HepG2 (cell line): ENCODE measurements at regions not wholly inside any gene's neighbourhood (a gene's known extent, or its start where the extent isn't known, plus 50 kb on each side); places are given as distances from the start of the nearest gene placed in this dataset.

Source experiments
- ATAC-seq: fragments of 200-7000 bp; cut with Tn5 transposase; 3 replicates; pipeline ENCODE4 v1.9.1; 2020; ENCODE audit warnings: mild to moderate bottlenecking, moderate library complexity
- BruUV-seq: library from RNA; stranded (reverse); fragments of 400-500 nt; replicated peaks from 2 replicates; lab custom pipeline; 2021; lab: Mats Ljungman, UMichigan
- CTCF ChIA-PET: fragments of 300-600 bp; formaldehyde crosslinking; extraction: SDS; loops from one replicate; lab custom pipeline; 2021; ENCODE audit warnings: low total read pairs, inconsistent platforms, low intra/inter-chr PET ratio; lab: Yijun Ruan, JAX
- POLR2A ChIA-PET: fragments of 350-600 bp; sonication (Branson Sonifier 250); formaldehyde crosslinking; loops from one replicate; lab custom pipeline; 2020; ENCODE audit warnings: antibody characterized with exemption, inconsistent platforms; lab: Yijun Ruan, JAX
- DNase-seq: peaks from one replicate; pipeline ENCODE4 v3.0.0-alpha.2; 2015; ENCODE audit warnings: low spot score
- FAIRE-seq: peaks from 3 replicates; lab custom pipeline; 2011; peaks lifted over from hg19 to GRCh38; lab: Jason Lieb, UNC
- H2AFZ ChIP-seq: one replicate; pipeline ENCODE4 v1.6.1; 2011; ENCODE audit warnings: low read length, inconsistent platforms
- H3K27ac ChIP-seq: fragments of 300-600 bp; 3 replicates; pipeline ENCODE4 v1.8.0; 2011; ENCODE audit warnings: mixed run types, mild to moderate bottlenecking, mixed read lengths, low read length, inconsistent platforms; ENCODE audit not compliant: insufficient read depth; ENCODE audit errors: extremely low read length
- H3K27me3 ChIP-seq, 2 experiments: fragments of 200-600 bp in 1 of 2; 2 replicates in 1 of 2; 3 replicates in 1 of 2; pipeline versions ENCODE4 v1.6.0 to v1.8.0; 2011; ENCODE audit warnings: low read length in 2 of 2, mild to moderate bottlenecking in 2 of 2, moderate library complexity in 2 of 2, inconsistent platforms in 1 of 2; ENCODE audit not compliant: insufficient read depth in 2 of 2, control insufficient read depth in 1 of 2
- H3K36me3 ChIP-seq, 2 experiments: fragments of 200-600 bp in 1 of 2; replicated peaks in 1 of 2; 2 replicates in 1 of 2; 3 replicates in 1 of 2; pipeline versions ENCODE4 v1.5.1 to v1.8.0; 2011; ENCODE audit warnings: low read length in 2 of 2, inconsistent platforms in 1 of 2; ENCODE audit not compliant: insufficient read depth in 2 of 2, control insufficient read depth in 1 of 2
- H3K4me1 ChIP-seq: 2 replicates; pipeline ENCODE4 v1.5.1; 2012; ENCODE audit warnings: low read length, inconsistent platforms; ENCODE audit not compliant: insufficient read depth
- H3K4me2 ChIP-seq: 2 replicates; pipeline ENCODE4 v1.6.0; 2011; ENCODE audit warnings: low read depth, low read length, inconsistent platforms
- H3K4me3 ChIP-seq, 3 experiments: fragments of 200-600 bp in 1 of 3; sonication (generic), shearing (Covaris generic) in 1 of 3; replicated peaks in 1 of 3; 2 replicates each; pipeline ENCODE4 v1.5.1; 2011 to 2016; ENCODE audit warnings: low read length in 3 of 3, inconsistent platforms in 2 of 3, low read depth in 2 of 3, mild to moderate bottlenecking in 2 of 3, control low read depth in 1 of 3, mixed read lengths in 1 of 3; ENCODE audit not compliant: insufficient read depth in 1 of 3
- H3K79me2 ChIP-seq: one replicate; pipeline ENCODE4 v1.6.1; 2011; ENCODE audit warnings: low read length, inconsistent platforms; ENCODE audit not compliant: insufficient read depth
- H3K9ac ChIP-seq: 2 replicates; pipeline ENCODE4 v1.6.0; 2011; ENCODE audit warnings: mild to moderate bottlenecking, low read depth, low read length, inconsistent platforms; ENCODE audit not compliant: insufficient read depth
- H3K9me3 ChIP-seq: 2 replicates; pipeline ENCODE4 v1.5.1; 2012; ENCODE audit warnings: mild to moderate bottlenecking, low read length
- H4K20me1 ChIP-seq: 2 replicates; pipeline ENCODE4 v1.6.0; 2011; ENCODE audit warnings: inconsistent platforms, mild to moderate bottlenecking, low read length, moderate library complexity; ENCODE audit not compliant: insufficient read depth
- DR1 ChIP-seq: sonication (generic); formaldehyde crosslinking; IDR thresholded peaks from 2 replicates; pipeline ENCODE4 v1.8.0; 2021; ENCODE audit warnings: mild to moderate bottlenecking, missing genetic modification reagents, inconsistent platforms
- FOXP4 ChIP-seq: sonication (generic); formaldehyde crosslinking; IDR thresholded peaks from 2 replicates; pipeline ENCODE4 v1.4.0; 2020; ENCODE audit warnings: missing genetic modification reagents
- GMEB2 ChIP-seq: IDR thresholded peaks from 2 replicates; pipeline ENCODE4 v1.6.1; 2016; ENCODE audit warnings: missing biosample characterization, missing genetic modification reagents, low read depth
- TGIF2 ChIP-seq: IDR thresholded peaks from 2 replicates; pipeline ENCODE4 v1.6.1; 2016; ENCODE audit warnings: control low read depth, missing compliant biosample characterization
- THAP7 ChIP-seq: sonication (generic); formaldehyde crosslinking; IDR thresholded peaks from 2 replicates; pipeline ENCODE4 v1.8.1; 2023; ENCODE audit warnings: mild to moderate bottlenecking, missing genetic modification reagents
- THRA ChIP-seq: sonication (generic); formaldehyde crosslinking; IDR thresholded peaks from 2 replicates; pipeline ENCODE4 v1.4.0; 2020; ENCODE audit warnings: missing genetic modification reagents, borderline replicate concordance
- ZNF350 ChIP-seq: sonication (generic); formaldehyde crosslinking; IDR thresholded peaks from 2 replicates; pipeline ENCODE4 v1.4.0; 2020; ENCODE audit warnings: mild to moderate bottlenecking, low read depth, missing genetic modification reagents, borderline replicate concordance
- ZNF367 ChIP-seq: sonication (generic); formaldehyde crosslinking; IDR thresholded peaks from 2 replicates; pipeline ENCODE4 v1.4.0; 2020; ENCODE audit warnings: missing genetic modification reagents, borderline replicate concordance
- ZNF770 ChIP-seq: sonication (generic); formaldehyde crosslinking; IDR thresholded peaks from 2 replicates; pipeline ENCODE4 v1.5.0; 2020; ENCODE audit warnings: mild to moderate bottlenecking, missing genetic modification reagents
- WGBS: methylation state at CpG from one replicate; pipeline ENCODE4 v1.1.6; 2017; ENCODE audit warnings: low lambda C conversion rate; 5-methylcytosine and 5-hydroxymethylcytosine counted together
- in situ Hi-C: cut with HindIII; loops from 2 replicates; pipeline ENCODE4 v1.10.0; 2017; ENCODE audit warnings: low pct_unique_long_range_greater_than_20kb; ENCODE audit not compliant: extremely low pct_ligation_motif_present
- intact Hi-C: fragments of 100-400 bp; cut with micrococcal nuclease; formaldehyde crosslinking; loops from one replicate; pipeline ENCODE4 v1.10.0; 2022; ENCODE audit not compliant: unreplicated experiment

- no peak for TF ChIP-seq THRA (CRISPR knock-in tag)
- no peak for TF ChIP-seq ZNF350 (CRISPR knock-in tag)
- no peak for TF ChIP-seq THAP7 (CRISPR knock-in tag)
These were observed 87.2 kb upstream of the IRX1 start (continued) for GRCh38 chr5:3508395-3508794.

GRCh38 chr5:3490957-3491507 is 104.6 kb upstream of the IRX1 start:
- no peaks in the 10 kb centered on the region; the same call in 1 of the 2 replicates for H3K9me3 ChIP-seq
- H3K9ac ChIP-seq: no peak overlapping the region
- WGBS: 4% methylated on average over 13 of the region's 18 CpGs
- CTCF ChIA-PET: no interaction called here
- POLR2A ChIA-PET: no interaction called here
- BruUV-seq: no TSS peak
- H3K27me3 ChIP-seq: peaks cover 0 to 12% of the 10 kb centered on the region in 2 experiments; a peak in 1 of 5 replicates
- ATAC-seq (peak; percentile 73), DNase-seq (peak; percentile 2), FAIRE-seq (no peak)
- H4K20me1 ChIP-seq: no peaks in the 10 kb centered on the region
- H3K4me1 ChIP-seq: peaks cover 10% of the 10 kb centered on the region; the same call in 1 of the 2 replicates
- no peak overlapping the region; a peak in 1 of 6 replicates for H3K4me3 ChIP-seq
- no peaks in the 10 kb centered on the region for H3K79me2 ChIP-seq
- peak overlapping the region; percentile 2; the same call in 1 of the 2 replicates for H3K4me2 ChIP-seq
- no peaks in the 10 kb centered on the region for H3K36me3 ChIP-seq
- intact Hi-C loops: no loop called here
- no peak overlapping the region for H3K27ac ChIP-seq
- H2AFZ ChIP-seq: no peak overlapping the region
- in situ Hi-C loops: no loop called here
- TF ChIP-seq ZNF770 (CRISPR knock-in tag) (peak; percentile 75), ZNF367 (CRISPR knock-in tag) (no peak), DR1 (CRISPR knock-in tag) (no peak), TGIF2 (no peak), FOXP4 (CRISPR knock-in tag) (0 out of 2 replicates have a peak, but pooled peaks have one; percentile 21), GMEB2 (CRISPR knock-in tag) (no peak)
